ENCODE measurements at regions not wholly inside any gene's neighbourhood (a gene's known extent, or its start where the extent isn't known, plus 50 kb on each side); places are given as distances from the start of the nearest gene placed in this dataset.
"Not testable (repeated sequence)": the region's sequence is repeated elsewhere in the genome, so short reads cannot be mapped to it uniquely, and the experiment has no call there.

DNA sequence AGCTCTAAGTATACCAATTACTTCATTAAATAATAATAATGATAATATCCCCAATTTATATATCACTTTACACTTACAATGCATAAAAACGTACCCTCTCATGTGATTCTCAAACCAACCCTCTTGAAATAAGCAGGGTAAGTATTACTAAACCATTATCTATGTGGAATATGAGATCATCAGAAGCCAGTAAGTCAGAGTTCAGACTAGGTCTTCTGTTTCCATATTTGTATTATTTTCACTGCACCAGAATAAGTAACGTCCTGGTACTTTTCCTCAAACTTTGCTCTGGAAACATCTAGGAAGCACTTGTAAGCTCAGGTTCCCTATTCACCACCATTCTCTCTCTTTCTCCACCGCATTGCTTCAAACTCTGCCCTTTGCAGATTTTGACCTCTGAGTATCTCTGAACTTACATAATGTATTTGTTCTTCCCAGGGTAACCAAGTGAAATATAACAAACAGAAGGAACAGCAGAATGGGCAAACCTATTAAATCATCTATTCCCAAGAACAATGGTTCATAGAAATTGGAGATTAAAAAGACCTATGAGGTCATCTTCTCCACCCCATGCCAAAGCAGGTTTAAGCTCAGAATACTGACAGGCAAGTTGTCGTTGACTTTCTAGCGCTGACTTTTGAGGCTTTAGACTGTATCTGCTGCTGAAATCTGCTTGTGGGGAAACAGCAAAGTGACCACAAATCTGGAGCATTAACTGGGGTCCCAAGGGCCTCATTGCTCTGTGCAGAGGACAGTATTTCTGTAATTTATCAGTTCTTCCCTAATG, 161.3 kb upstream of the FAR2 start:
- peak; percentile 36 for DNase-seq (ENCODE audit: low read depth)

DNA sequence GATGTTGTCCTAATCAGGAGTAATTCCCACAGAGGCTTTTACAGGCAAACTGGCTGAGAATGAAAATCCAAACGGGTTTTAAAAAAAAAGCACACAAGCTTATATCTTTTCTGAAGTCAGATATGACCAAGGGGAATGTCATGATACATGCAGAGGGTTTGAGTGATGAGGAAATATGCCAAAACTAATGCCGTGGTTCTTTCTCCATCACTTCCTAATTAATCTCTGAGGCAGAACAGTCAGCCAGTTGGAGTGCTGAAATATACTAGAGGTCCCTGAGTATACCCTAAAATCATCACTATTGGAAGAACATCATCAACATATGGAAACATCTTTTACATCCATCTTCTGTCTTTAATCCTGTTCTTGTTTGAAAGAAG, 160.8 kb upstream of the FAR2 start:
- DNase-seq (ENCODE audit: low read depth) = peak; percentile 47

DNA sequence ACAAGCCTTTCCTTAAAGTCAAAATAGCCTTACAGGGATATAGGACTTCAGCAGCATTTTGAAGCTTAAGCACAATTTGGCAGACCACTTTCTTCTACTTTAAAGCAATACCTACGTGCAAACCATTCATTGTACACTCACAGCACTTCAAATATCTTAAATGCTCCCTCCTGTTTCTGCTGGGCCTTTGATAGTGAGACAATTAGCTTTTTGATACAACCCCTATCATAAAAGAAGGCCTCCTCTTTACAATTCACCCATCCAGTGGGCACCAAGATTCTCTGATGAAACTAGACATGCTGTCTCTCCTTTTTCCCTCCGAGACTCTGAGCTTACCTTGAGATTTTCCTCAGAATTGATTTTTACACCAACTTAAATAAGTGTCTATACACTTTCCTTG, 157.5 kb upstream of the FAR2 start:
- DNase-seq (ENCODE audit: low read depth) = no peak

DNA sequence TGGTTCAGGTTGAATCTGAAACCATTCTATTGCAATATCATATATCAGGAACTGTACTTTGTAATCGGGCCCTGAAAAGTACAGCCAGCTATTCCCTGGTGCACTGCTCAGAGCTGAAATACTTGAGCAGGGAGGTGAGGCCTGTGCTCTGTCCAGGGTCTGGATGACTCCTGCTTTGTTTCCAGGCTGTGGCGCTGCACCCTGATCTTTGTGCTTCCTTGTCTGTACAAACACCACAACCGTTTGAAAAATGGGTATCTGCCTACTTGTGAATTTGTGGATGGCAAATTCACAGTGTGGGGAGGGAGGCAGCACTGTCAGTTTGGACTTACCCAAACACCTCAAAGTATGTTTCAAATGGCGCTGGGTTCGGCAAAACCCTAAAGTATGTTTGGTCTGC, 155.4 kb upstream of the FAR2 start:
- DNase-seq (ENCODE audit: low read depth) = peak; percentile 26

DNA sequence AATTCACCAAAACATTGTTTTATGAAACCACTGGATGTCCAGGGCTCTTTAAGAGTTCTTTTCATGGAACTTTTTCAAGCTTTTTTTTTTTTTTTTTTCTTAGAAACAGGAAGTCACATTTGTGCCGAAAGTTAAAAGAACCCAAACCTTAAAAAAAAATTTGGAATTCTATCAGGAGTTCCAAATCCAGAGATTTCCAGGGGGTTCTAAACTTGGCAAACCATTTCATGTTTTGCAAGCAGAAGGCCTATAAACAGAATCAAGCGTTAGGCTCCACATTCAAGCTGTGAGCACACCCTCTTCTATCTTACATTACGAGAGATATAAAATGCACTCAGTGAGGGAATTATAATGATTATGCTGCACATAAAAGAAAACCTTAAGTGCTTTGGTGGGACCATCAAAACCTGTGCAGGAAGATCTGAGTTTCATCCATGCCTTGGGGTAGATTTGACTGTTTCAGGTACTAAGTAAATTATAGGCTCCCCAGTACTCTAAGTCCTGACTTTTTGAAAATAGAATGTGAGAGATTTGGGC, 154.8 kb upstream of the FAR2 start:
- no peak for DNase-seq (ENCODE audit: low read depth)

DNA sequence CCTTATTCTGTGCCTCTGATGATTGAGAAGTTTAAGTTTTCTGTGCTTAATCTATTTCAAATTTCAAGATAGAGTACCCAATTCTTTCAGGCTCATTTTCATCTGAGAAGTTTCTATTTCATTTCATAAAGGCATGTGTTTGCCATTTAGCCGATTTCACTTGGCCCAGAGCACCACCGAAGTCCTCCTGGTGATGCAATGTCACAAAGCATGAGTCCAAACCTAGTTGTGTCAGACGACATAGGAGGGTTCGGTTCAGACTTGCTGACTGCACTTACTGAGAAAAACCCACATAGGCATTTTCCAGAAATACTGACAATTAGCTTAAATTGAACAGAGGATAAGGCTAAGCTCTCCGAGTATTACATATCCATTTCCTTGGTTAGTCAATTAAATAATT, 152.4 kb upstream of the FAR2 start:
- no peak for DNase-seq (ENCODE audit: low read depth)

DNA sequence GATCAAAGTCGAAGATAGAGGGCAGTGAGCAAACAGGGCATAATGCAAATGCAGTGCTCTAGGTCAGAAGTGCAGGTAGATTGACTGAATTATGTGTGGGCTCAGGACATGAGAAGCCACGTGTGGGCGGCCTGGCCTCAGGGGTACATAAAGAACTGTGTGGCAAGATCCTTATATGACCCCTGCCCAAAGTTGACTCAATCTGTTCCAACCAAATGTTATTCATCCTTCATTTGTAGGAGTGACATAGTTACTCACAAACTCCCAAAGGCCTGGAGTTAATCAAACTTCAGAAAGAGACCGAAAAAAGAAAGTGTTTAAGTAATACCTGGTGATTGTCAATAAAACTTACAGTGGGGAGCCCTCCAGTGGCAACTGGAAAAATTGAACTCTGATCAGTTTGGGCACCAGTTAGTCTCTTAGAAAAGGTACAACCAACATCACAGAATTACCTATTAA, 150.4 kb upstream of the FAR2 start:
- DNase-seq (ENCODE audit: low read depth) = peak; percentile 85

DNA sequence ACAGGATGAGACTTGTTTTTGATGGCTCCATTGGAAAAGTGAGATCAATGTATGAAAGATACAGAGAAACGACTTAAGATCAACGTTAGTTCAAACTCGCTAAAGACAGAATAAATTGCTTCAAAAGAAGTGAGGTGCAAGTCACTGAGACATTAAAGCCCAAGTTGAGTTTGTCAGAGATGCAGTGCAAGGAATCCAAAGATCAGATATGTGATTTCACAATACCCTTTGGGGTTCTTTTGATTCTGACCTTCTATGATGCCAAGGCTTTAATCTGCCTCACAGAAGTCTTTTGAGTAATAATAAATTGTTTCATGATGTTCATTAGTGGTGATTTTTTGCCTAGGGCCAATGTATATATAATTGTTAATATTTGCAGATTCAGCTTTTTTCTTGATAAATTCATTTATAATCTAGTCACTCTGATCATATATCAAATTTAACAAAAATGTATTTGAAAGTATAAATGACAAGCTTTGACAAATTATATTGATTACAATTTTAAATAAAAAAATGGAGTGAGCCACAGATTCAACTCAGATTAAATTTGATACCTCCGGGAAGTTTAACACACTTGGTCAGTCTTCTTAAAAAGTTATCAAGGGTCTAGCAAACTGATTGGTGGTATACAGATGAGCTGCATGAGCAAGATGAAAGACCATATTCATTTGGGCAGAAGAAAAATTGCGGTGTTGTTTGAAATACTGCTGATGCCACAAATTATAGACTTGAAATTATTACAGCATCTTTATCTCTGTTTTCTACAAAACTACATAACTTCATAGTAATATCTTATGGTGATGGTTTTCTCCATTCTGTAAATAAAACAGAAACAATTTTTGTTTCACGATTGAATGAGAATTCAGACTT, 144.8 kb upstream of the FAR2 start:
- peak; percentile 26 for DNase-seq (ENCODE audit: low read depth)

DNA sequence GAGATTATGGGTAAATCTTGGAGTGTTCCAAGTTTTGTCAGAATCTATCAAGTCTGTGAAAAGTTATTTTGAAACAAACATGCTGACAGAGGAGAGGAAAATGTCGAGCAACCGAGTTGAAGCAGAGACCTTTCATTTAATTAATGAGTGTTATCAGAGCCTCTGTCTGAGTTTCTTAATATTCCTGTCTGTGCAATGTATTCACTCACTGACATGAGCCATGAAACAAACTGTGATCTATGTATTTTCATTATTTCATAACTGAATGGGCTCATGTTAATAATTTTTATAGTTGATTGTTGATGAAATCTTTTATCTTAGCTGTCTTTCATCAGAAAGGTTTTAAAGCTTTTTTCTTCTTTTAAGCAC, 144.2 kb upstream of the FAR2 start:
- DNase-seq (ENCODE audit: low read depth) = peak; percentile 76

DNA sequence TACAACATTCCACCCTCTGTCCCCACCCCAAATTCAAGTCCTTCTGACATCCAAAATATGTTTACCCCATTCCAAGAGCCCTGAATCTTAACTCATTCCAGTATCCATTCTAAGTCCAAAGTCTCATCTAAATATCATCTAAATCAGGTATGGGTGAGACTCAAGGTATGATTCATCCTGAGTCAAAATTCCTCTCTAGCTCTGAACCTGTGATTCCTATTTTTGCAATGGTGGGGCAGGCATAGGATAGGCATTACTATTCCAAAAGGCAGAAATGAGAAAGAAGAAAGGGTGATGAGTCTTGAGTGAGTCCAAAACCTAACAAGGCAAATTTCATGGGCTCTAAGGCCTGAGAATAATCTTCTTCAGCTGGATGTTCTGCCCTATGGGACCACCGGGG, 140.3 kb upstream of the FAR2 start:
- no peak for DNase-seq (ENCODE audit: low read depth)

DNA sequence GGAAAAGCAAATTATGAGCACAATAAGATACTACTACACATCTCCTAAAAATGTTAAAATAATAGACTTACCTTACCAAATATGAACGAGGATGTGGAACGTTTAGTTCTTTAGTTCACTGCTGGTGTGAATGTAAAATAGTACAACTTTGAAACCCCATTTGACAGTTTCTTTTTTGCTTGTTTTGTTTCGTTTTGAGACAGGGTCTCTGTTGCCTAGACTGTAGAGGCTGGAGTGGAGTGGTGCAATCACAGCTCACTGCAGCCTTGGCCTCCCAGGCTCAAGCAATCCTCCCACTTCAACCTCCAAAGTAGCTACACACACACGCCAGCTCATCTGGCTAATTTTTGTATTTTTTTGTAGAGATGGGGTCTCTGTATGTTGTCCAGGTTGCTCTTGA, 136.4 kb upstream of the FAR2 start:
- DNase-seq (ENCODE audit: low read depth) = no peak

DNA sequence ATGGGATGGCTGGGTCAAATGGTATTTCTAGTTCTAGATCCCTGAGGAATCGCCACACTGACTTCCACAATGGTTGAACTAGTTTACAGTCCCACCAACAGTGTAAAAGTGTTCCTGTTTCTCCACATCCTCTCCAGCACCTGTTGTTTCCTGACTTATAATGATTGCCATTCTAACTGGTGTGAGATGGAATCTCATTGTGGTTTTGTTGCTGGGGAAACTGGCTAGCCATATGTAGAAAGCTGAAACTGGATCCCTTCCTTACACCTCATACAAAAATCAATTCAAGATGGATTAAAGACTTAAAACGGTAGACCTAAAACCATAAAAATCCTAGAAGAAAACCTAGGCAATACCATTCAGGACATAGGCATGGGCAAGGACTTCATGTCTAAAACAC, 131.5 kb upstream of the FAR2 start:
- DNase-seq (ENCODE audit: low read depth) = not testable (repeated sequence)

DNA sequence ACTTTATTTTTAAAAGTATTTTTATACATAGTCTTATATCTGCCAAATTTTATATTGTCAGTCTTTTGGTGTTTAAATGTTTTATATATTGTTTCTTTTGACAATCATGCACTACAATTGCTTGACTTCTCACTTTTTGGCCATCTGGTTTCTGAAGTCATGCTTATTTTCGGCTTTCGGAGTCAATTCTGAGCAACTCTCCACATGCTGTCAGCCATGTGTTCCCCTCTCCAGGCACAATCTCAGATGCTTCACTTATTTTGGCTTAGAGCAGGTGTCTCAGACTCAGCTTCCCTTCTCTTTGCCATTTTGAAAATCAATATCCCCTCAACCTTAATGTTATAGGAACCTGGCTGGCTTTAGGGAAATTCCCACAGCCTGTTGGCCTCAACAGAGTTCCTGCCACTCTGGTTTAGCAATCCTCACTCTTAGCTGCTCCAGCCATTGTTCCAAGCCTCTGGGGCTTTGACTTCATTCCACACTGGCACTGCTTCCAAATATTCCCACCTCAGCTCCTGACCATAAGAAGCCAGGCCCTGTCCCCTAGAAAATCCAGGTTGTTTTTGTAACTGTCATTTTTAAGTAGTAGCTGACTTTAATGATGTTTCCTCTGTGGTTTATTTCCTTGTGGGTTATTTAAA, 125.5 kb upstream of the FAR2 start:
- DNase-seq (ENCODE audit: low read depth) = no peak

DNA sequence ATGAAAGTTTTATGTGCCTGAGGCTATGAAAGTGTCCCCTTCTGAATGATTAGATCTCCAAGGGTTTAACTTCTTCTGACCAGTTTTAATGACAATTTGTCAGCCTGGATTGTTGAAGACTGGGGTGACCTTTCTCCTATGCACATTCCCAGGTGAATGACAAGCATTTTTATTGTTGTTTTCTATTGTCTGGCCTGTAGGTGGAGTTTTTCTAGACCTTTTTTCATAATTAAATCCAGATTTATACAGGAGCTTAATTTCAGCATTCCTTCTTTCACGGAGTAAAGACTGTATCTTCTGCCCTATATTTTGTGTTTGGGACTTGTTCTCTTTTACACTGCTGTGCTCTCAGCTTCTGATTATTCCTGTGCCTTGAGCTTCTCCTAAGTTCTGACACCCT, 125.0 kb upstream of the FAR2 start:
- DNase-seq (ENCODE audit: low read depth) = no peak

DNA sequence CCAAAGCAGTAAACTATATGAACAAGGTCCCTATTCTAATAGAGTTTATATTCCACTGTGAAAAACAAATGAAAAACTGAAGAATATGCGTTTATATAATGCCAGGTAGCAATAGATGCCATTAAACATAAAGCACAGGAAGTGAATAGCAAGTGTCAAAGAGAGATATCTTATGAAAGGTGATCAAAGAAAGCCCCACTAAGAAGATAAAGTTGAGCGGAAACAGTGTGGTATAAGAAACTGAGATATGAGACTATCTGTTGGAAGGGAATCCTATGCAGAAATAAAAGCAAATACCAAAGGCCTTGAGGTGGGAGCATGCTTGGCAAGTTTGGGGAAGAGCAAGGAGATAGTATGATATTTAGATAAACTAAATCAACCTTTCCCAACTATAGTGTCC, 123.1 kb upstream of the FAR2 start:
- no peak for DNase-seq (ENCODE audit: low read depth)

DNA sequence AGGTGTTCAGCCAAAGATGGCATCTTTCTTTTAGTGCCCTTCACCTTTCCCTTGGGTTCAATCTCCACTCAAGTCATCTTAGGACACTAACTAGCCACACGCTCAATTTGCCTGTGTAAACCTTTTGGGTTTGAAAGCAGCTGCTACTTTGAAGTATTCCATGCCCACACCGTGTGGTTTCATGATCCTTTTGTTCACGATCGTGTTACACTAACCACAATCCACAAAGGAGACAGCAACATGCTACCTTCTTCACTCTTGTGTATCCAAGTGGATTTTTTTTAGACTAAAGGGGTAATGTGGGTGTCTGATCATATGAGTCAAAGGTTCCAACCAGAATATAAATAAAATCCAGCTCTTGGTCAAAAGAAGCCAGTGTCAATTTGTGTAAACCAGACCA, 122.7 kb upstream of the FAR2 start:
- DNase-seq (ENCODE audit: low read depth) = no peak

DNA sequence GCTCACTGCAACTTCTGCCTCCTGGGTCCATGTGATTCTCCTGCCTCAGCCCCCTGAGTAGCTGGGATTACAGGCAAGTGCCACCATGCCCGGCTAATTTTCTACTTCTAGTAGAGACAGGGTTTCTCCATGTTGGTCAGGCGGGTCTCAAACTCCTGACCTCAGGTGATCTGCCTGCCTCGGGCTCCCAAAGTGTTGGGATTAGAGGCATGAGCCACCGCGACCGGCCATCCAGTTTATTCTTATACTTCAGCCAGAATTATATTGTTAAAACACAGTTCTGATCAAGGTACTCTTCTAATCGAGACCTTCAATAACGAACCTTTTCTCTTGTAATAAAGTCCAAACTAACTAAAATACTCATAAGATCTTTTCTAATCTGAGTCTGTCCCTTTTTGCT, 119.6 kb upstream of the FAR2 start:
- not testable (repeated sequence) for DNase-seq (ENCODE audit: low read depth)

DNA sequence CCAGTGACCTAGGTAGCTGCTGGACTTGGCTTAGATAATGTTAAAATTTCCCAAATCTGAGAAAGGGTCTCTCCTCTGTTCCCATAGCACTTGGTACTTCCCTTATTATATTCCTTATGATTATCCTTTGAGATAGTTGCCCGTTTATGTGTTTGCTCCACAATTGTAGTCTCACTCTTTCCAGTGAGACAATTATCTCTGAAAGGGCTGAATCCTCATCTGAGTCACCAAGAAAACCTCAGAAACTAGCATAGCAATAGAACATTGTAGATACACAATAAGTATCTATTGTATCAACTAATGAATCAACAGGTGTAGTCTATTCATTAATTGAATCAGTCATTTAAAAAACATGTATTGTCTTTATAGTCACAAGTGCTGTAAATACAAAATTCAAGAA, 119.1 kb upstream of the FAR2 start:
- DNase-seq (ENCODE audit: low read depth) = no peak

DNA sequence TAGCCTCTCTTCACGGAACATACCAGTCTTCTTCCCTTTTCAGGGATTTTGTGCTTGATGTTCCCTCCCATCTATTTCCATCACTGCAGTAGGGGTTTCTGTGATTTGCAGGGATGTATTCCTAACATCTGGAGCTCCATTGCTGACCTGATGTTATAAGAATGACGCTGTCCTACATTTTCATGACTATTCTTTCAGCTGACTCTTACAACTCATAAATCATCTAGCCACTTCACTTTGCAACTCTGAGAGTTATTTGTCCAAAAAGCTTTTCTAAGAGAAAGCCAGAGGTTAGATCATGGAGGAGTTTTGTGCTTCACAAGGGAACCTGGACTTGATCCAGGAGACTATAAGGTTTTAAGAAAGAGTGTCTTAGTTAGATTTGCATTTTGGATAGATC, 116.6 kb upstream of the FAR2 start:
- DNase-seq (ENCODE audit: low read depth) = no peak

DNA sequence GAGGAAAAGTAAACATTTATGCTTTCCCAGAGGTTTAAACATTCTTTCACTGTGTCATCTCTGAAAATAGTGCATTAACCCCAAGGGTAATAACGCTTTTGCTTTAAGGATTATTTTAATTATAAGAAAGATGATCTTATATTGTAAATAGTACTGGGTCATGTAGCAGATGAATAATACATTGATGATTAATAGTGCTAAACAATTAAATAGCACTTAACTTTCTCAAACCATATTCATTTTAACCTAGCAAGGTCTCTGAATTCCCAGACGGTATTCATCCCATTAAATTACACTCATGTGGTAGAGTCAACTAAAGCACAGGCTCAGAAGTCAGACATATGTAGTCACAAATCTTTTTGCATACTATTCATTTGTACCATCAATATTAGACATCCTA, 115.6 kb upstream of the FAR2 start:
- no peak for DNase-seq (ENCODE audit: low read depth)

DNA sequence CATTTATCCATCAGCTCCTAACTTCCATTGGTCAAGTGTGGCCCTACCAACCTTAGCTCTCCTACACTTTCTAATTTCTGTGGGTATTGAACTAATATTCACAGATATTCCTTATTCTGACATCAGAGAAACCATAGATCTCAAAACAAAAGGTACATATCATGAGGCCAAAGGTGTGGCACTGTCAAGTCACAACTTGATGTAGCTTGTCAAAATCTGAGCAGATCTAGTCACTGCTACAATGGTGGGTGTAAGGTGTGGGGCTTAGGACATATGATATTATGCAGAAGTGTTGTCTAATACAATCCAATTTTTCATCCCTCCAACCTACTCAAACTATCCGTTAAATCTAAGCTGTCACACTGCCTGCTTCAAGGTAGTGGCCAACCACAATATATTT, 114.0 kb upstream of the FAR2 start:
- no peak for DNase-seq (ENCODE audit: low read depth)

DNA sequence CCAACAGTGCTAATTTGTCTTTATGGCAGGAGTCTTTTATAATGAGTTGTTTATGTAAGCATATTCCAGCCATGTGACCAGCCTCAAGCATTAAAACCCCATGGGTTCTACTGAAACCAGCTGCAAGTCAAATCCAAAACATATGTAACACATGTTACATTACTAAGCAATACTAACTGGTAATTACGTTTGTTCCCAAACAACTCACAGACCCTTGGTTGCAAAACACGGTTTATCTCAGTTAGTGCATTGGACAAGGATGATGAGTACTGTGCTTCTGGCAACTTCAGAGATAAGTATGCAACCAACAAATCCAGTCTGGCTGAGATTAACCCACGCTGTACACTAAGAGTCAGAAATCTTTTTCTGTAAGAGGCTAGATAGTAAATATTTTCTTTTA, 110.1 kb upstream of the FAR2 start:
- peak; percentile 100 for DNase-seq (ENCODE audit: low read depth)

DNA sequence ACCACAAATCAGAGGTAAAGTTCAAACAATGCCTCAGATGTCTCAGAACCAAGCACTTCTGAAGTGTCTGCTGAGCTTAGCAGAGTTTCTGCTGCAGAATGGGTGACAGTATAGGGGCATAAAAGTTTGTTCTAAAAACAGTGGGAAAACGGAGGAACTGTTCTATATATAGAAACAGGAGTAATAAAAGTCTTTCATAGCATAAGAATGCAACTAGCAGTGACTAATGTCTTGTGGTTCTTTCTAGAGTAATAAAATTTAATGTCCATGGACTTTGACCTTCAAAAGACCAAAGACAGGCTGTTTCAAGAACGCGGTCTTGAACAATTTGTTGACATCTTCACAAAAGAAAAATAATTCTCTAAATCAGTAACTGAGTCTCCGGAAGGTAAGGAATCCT, 107.5 kb upstream of the FAR2 start:
- DNase-seq (ENCODE audit: low read depth) = peak; percentile 95

Measured in amniotic epithelial cell (primary cell).